ENCODE measurements at regions not wholly inside any gene's neighbourhood (a gene's known extent, or its start where the extent isn't known, plus 50 kb on each side); places are given as distances from the start of the nearest gene placed in this dataset.

DNA sequence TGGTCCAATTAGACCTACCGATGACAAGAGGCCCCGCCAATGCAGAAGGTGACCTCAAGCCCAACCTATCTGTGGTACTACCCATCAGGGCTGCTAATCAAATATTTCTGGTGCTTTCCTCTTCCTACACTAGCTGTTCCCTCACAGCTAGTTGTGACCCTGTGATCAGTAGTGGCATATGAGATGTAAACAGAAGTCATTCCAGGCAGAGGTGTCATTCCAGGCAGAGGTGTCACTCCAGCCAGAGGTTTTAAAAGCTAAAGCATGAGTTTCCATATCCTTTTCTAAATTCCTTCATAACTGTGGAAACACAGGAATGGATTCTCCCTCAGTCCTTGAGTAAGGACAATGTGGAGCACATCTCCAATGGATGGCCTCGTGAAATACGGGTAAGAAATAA is 110.9 kb upstream of the DNAJC10 start:
- H3K4me1 ChIP-seq (ENCODE audit: control insufficient read depth, insufficient read depth, low read length) = no peaks in the 10 kb centered on the region
- in situ Hi-C loops (cut with HindIII; ENCODE audit: low pct_unique_long_range_greater_than_20kb, low sequenced_read_pairs) (no loop called here), intact Hi-C loops (cut with micrococcal nuclease; ENCODE audit: unreplicated experiment) (no loop called here)
- H3K27me3 ChIP-seq (ENCODE audit: control insufficient read depth, insufficient read depth, low read length) = no peaks in the 10 kb centered on the region
- ChIA-PET CTCF (no interaction called here), POLR2A (no interaction called here)
- TF ChIP-seq POLR2AphosphoS5 (IDR thresholded peaks at IDR 0.05; ENCODE audit: low read depth, low read length) (no peak), TCF7L2 (IDR thresholded peaks at IDR 0.05; ENCODE audit: low read depth, low read length) (no peak), SIN3A (IDR thresholded peaks at IDR 0.05; ENCODE audit: borderline replicate concordance, insufficient read depth, low read depth, low read length) (no peak)
- TF ChIP-seq, protein P1, sequence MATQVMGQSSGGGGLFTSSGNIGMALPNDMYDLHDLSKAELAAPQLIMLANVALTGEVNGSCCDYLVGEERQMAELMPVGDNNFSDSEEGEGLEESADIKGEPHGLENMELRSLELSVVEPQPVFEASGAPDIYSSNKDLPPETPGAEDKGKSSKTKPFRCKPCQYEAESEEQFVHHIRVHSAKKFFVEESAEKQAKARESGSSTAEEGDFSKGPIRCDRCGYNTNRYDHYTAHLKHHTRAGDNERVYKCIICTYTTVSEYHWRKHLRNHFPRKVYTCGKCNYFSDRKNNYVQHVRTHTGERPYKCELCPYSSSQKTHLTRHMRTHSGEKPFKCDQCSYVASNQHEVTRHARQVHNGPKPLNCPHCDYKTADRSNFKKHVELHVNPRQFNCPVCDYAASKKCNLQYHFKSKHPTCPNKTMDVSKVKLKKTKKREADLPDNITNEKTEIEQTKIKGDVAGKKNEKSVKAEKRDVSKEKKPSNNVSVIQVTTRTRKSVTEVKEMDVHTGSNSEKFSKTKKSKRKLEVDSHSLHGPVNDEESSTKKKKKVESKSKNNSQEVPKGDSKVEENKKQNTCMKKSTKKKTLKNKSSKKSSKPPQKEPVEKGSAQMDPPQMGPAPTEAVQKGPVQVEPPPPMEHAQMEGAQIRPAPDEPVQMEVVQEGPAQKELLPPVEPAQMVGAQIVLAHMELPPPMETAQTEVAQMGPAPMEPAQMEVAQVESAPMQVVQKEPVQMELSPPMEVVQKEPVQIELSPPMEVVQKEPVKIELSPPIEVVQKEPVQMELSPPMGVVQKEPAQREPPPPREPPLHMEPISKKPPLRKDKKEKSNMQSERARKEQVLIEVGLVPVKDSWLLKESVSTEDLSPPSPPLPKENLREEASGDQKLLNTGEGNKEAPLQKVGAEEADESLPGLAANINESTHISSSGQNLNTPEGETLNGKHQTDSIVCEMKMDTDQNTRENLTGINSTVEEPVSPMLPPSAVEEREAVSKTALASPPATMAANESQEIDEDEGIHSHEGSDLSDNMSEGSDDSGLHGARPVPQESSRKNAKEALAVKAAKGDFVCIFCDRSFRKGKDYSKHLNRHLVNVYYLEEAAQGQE (IDR thresholded peaks at IDR 0.05; ENCODE audit: insufficient read depth in 1 of 2, low read depth in 2 of 2, low read length in 1 of 2) = no peak
- TF ChIP-seq, protein P2, sequence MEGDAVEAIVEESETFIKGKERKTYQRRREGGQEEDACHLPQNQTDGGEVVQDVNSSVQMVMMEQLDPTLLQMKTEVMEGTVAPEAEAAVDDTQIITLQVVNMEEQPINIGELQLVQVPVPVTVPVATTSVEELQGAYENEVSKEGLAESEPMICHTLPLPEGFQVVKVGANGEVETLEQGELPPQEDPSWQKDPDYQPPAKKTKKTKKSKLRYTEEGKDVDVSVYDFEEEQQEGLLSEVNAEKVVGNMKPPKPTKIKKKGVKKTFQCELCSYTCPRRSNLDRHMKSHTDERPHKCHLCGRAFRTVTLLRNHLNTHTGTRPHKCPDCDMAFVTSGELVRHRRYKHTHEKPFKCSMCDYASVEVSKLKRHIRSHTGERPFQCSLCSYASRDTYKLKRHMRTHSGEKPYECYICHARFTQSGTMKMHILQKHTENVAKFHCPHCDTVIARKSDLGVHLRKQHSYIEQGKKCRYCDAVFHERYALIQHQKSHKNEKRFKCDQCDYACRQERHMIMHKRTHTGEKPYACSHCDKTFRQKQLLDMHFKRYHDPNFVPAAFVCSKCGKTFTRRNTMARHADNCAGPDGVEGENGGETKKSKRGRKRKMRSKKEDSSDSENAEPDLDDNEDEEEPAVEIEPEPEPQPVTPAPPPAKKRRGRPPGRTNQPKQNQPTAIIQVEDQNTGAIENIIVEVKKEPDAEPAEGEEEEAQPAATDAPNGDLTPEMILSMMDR (IDR thresholded peaks at IDR 0.05) = no peak
- no TSS peak for BruUV-seq (replicated peaks)
- DNase-seq (ENCODE audit: low read depth, low spot score) (no peak), ATAC-seq (no peak)
- H3K36me3 ChIP-seq (ENCODE audit: control insufficient read depth, insufficient read depth, low read length) = no peaks in the 10 kb centered on the region
- H3K27ac ChIP-seq (ENCODE audit: low read length) = no peak overlapping the region
- no peak overlapping the region for H3K4me3 ChIP-seq (ENCODE audit: low read depth in 2 of 2, low read length in 2 of 2)
- H3K9me3 ChIP-seq (ENCODE audit: control insufficient read depth, insufficient read depth, low read depth, low read length) = no peaks in the 10 kb centered on the region

DNA sequence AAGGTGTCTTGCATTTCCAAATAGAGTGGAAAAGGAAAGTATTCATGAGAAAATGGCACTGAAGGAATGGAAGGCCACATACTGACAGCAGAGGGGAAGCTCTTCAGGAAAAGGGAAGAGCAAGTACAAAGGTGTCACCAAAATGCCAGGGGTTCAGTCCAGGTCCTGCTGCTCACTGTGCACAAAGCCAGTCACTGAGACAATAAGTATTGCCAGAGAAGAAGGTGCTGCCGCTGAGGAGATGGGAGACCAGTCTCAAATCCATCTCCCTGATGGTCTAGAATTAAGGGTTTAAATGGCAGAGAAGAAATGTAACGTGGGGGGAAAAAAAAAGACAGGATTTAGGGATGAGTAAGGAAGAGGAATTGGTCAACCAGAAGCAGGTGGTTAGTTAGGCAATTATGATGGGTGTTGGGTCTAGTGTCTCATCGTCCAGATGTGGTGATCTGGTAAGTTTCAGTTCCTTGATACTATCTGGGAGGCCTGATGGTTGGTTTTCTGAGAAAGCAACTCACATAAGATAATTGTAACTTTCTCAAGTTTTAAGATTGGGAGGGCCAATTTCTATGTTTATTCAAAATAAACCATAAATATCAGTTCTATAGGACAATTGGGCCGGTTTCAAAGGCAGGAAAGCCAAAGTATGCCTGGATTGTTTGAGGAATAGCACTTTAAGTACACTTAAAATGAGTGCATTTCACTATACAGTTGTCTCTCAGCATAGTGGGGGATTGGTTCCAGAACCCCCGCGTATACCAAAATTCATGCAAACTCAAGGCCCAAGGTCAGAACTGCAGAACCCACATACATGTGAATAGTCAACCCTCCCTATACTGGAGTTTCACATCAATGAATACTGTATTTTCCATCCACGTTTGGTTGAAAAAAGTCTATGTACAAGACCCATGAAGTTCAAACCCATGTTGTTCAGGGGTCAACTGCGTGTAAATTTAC is 109.1 kb upstream of the DNAJC10 start:
- intact Hi-C loops (cut with micrococcal nuclease; ENCODE audit: unreplicated experiment) = no loop called here
- TF ChIP-seq TCF7L2 (IDR thresholded peaks at IDR 0.05; ENCODE audit: low read depth, low read length) = no peak
- TF ChIP-seq, protein P2 (IDR thresholded peaks at IDR 0.05) = no peak
- no peak for TF ChIP-seq POLR2AphosphoS5 (IDR thresholded peaks at IDR 0.05; ENCODE audit: low read depth, low read length)
- TF ChIP-seq, protein P1 (IDR thresholded peaks at IDR 0.05; ENCODE audit: insufficient read depth in 1 of 2, low read depth in 2 of 2, low read length in 1 of 2) = no peak
- no peak for TF ChIP-seq SIN3A (IDR thresholded peaks at IDR 0.05; ENCODE audit: borderline replicate concordance, insufficient read depth, low read depth, low read length)
- DNase-seq (ENCODE audit: low read depth, low spot score) = no peak
- Histone ChIP-seq H3K4me1 (ENCODE audit: control insufficient read depth, insufficient read depth, low read length) (no peaks in the 10 kb centered on the region), H3K36me3 (ENCODE audit: control insufficient read depth, insufficient read depth, low read length) (no peaks in the 10 kb centered on the region), H3K27me3 (ENCODE audit: control insufficient read depth, insufficient read depth, low read length) (no peaks in the 10 kb centered on the region), H3K9me3 (ENCODE audit: control insufficient read depth, insufficient read depth, low read depth, low read length) (no peaks in the 10 kb centered on the region), H3K27ac (ENCODE audit: low read length) (no peak overlapping the region), H3K4me3 (ENCODE audit: low read depth in 2 of 2, low read length in 2 of 2) (no peak overlapping the region)
- in situ Hi-C loops (cut with HindIII; ENCODE audit: low pct_unique_long_range_greater_than_20kb, low sequenced_read_pairs) = no loop called here
- POLR2A ChIA-PET = no interaction called here
- CTCF ChIA-PET = no interaction called here
- no TSS peak for BruUV-seq (replicated peaks)
- no peak for ATAC-seq

All from Panc1 (cell line).